ENCODE measurements at regions not wholly inside any gene's neighbourhood (a gene's known extent, or its start where the extent isn't known, plus 50 kb on each side); places are given as distances from the start of the nearest gene placed in this dataset.
"Not testable (repeated sequence)": the region's sequence is repeated elsewhere in the genome, so short reads cannot be mapped to it uniquely, and the experiment has no call there.

- DNase-seq = no peak
Measured at GRCh38 chr13:40053401-40053800, 397.9 kb downstream of the COG6 start.

DNA sequence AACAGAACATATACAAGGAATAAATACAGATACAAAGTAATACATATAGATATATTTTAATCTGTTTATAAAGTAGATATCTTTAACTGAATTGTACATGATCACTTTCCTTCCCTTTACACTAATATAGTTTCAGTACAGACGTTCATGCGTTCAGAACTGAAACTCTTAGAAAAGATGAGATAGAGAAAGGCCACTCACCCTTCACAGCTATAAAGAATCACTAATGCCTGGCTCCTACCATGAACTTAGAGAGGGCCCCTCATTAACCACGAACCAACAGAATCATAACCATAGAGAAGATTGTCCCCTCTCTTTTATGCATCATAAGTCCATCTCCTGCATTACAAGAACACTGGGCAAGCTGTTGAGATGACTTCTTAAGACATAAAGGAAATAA is 399.0 kb downstream of the COG6 start:
- not testable (repeated sequence) for DNase-seq

- no peak for DNase-seq
Measured at GRCh38 chr13:40056898-40057619, 401.6 kb downstream of the COG6 start.

DNA sequence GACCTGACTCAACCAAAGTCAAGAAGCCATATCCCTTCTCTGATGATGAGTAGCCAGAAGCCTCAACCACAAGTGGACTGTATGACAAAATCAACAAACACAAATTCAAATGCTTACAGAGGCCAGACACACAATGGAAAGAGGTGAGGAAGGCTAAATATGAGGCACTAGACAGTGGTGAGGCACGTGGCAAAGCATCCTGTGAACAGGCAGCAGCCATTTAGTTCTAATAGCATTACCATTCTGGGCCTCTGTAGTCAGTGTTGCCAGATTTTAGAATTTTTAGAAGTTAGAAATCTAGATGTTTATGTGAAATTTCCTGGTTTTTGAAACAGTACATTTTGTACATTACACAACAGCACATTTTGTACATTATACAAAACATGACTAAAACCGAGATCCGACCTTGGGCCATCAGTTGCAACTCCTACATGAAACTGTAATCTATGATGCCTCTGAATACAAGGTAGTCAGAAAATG is 403.3 kb downstream of the COG6 start:
- DNase-seq = no peak

- no peak for DNase-seq
Measured at GRCh38 chr13:40059540-40060232, 404.2 kb downstream of the COG6 start.

- DNase-seq = no peak
Measured at GRCh38 chr13:40060296-40061007, 405.0 kb downstream of the COG6 start.

- DNase-seq = no peak
Measured at GRCh38 chr13:40061466-40062450, 406.3 kb downstream of the COG6 start.

- peak; percentile 82 for DNase-seq
Measured at GRCh38 chr13:40063278-40063698, 407.8 kb downstream of the COG6 start.

- no peak for DNase-seq
Measured at GRCh38 chr13:40063703-40064102, 408.2 kb downstream of the COG6 start.

- DNase-seq = no peak
Measured at GRCh38 chr13:40064154-40065097, 409.0 kb downstream of the COG6 start.

DNA sequence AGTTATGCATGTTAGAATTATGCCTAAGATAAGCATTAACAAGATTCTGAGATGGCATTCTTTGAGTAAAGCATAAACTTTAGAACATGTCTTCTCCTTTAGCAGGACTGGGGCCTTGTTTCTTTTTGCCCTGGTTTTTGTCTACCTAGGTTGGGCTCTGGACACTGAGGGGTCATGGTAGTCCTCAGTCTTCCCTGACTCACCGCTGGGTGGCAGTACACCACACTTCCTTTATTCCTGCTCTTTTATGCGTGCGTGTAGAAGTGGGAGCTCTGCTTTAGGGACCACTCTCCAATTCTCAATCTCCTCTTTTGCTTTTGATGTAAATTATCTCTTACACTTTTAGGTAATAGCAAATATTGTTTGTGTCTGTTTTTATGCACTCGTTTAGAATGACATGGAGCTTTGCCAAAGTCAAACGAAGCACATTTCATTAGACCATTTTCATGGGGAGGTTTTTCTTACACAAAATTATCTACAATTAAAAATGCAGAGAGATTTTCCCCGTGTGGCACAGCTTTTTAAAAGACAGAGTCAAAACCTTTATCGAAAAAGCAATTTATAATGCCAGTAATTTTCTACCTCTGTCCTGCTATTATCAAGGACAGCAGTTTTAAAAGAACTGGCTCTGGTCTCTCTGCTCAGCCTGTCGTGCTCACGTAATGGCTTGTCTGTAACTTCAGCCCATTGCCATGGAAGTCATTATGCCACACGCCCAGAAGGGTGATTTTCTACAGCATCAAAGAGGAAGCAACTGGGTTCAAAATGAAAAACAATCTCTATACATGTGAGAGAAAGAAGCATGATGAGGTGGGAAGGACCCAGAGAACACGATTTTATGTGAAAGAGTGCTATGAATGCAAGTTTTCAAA is 413.9 kb downstream of the COG6 start:
- peak; percentile 93 for DNase-seq

GRCh38 chr13:40070357-40070756 is 414.9 kb downstream of the COG6 start:
- DNase-seq = peak; percentile 49

DNA sequence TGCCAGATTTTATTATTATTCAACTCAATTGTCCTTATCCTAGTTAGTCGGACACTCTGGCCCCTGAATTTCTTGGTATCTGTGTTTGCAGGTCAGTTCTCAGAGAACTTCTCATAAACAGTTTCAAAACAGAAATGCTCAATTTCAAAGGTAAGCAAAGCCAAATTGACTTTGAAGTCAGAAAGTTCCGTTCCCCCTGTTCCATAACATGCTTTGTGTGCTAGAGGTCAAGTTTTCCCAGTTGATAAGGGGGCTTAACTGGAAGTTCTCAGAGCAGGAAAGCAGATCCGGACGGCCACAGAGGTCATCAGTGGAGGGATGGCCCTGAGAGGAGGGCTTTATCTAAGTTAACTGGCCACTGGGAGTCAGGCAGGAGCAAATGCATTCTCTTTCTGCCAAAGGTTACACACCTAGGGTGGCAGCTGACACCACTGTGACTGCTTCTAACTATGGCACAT is 417.2 kb downstream of the COG6 start:
- no peak for DNase-seq

- DNase-seq = no peak
Measured at GRCh38 chr13:40074338-40074737, 418.9 kb downstream of the COG6 start.

DNA sequence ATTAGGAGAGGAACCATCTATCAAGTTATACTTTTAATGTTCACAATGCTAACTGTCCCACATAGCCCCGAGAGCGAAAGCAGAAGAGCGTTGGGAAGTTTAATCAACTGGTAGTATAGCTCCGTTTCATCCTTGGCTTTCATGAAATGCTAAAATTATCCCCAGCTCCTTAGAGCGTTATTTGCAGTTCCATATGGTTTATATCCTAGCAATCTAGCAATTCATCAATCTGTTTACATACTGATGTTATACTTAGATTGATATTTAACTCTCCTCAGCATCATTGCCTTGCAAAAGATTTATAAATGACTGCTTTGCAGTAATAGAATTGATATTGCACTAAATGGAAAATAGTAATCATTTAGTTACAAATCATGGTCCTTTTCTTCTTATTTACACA is 419.8 kb downstream of the COG6 start:
- DNase-seq = no peak

- no peak for DNase-seq
Measured at GRCh38 chr13:40076765-40077362, 421.4 kb downstream of the COG6 start.

DNA sequence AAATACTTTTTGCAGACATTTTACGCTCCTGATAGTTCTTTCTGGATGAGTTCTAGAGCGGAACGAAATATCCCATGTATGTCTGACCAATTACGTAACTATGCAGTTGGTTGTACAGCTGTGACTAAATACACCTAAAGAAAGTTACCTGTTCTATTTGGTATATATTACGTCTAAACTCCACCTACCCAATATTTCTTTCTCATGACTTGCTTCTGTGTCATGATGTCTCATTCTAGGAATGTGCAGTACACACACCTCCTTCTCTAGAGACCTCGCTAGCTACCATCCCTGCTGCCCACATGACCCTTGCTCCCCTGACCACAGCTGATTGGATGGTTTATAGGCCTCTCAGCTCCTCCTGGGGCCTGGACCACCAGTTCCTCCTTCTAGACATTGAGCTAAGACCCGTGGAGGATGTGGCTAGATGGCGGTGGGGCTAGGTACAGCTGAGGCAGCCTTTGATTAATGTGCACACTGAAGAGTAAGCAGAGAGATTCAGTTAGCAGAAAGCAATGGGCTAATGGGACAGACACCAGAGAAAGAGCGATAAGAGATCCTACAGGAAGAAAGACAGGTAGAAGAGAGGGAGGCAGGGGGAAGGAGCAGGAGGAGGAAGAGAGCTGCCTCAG is 422.1 kb downstream of the COG6 start:
- DNase-seq = no peak

DNA sequence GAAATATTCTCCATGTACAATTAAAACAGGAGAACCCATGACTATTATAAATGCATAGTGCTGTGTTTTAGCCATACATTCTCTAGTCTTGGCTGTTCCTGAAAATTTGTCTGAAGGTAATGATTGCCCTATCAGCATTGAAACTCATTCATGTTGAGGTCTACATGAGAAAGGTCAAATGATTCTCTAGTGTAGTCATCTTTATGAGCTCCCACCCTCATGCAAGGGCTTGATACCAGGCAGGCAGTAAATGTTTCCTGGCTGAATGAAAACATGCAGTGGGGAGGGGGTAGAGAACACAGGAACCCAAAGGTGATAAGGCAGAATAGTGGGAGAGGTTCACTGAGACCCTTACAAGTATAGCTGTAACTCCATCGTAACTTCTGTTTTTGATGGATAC is 424.3 kb downstream of the COG6 start:
- DNase-seq = no peak

- no peak for DNase-seq
Measured at GRCh38 chr13:40080676-40081075, 425.2 kb downstream of the COG6 start.

All from eye (tissue), 1 donor.